Upper lobe of right lung (tissue), 1 donor: ENCODE measurements at regions not wholly inside any gene's neighbourhood (a gene's known extent, or its start where the extent isn't known, plus 50 kb on each side); places are given as distances from the start of the nearest gene placed in this dataset.

Experiments
- ATAC-seq: fragments of 200-7000 bp; cut with Tn5 transposase; one replicate; pipeline ENCODE4 v1.9.1; 2020; ENCODE audit warnings: mild to moderate bottlenecking, moderate library complexity
- DNase-seq: peaks from one replicate; pipeline ENCODE4 v3.0.0-alpha.2; 2020
- H3K27ac ChIP-seq: fragments of 200-600 bp; one replicate; pipeline ENCODE4 v1.8.0; 2022
- H3K27me3 ChIP-seq: fragments of 200-600 bp; one replicate; pipeline ENCODE4 v1.8.0; 2022; ENCODE audit warnings: mild to moderate bottlenecking
- H3K36me3 ChIP-seq: fragments of 200-600 bp; one replicate; pipeline ENCODE4 v1.8.0; 2022
- H3K4me1 ChIP-seq: fragments of 200-600 bp; one replicate; pipeline ENCODE4 v1.8.0; 2022
- H3K4me3 ChIP-seq: fragments of 200-600 bp; one replicate; pipeline ENCODE4 v1.8.0; 2022; ENCODE audit warnings: mild to moderate bottlenecking
- H3K9me3 ChIP-seq: fragments of 200-600 bp; one replicate; pipeline ENCODE4 v1.8.0; 2022
- CTCF ChIP-seq: fragments of 200-600 bp; IDR thresholded peaks from one replicate; pipeline ENCODE4 v1.8.0; 2022; ENCODE audit warnings: antibody characterized with exemption
- intact Hi-C: fragments of 100-400 bp; cut with DNase I; formaldehyde crosslinking; loops from one replicate; pipeline ENCODE4 v1.11.0; 2022
- donor health status: DM: no; HTN: yes; CAD: no; lungs with severe emphysema.

- no peak overlapping the region for H3K27ac ChIP-seq
- no peak overlapping the region for H3K4me3 ChIP-seq
- no peaks in the 10 kb centered on the region for H3K9me3 ChIP-seq
- ATAC-seq, result no peak
- no peak for DNase-seq
- H3K4me1 ChIP-seq, result peaks cover 48% of the 10 kb centered on the region
- no peak for TF ChIP-seq CTCF
- H3K27me3 ChIP-seq, result no peaks in the 10 kb centered on the region
- H3K36me3 ChIP-seq, result no peaks in the 10 kb centered on the region
- intact Hi-C loops, result no loop called here
Measured at GRCh38 chr5:124669956-124670721, 76.3 kb downstream of the ZNF608 start.

- H3K4me3 ChIP-seq, result no peak overlapping the region
- no peak for ATAC-seq
- intact Hi-C loops, result no loop called here
- no peaks in the 10 kb centered on the region for H3K27me3 ChIP-seq
- TF ChIP-seq CTCF, result no peak
- no peak for DNase-seq
- H3K36me3 ChIP-seq, result no peaks in the 10 kb centered on the region
- no peak overlapping the region for H3K27ac ChIP-seq
- H3K9me3 ChIP-seq, result no peaks in the 10 kb centered on the region
- peaks cover 48% of the 10 kb centered on the region for H3K4me1 ChIP-seq
Measured at GRCh38 chr5:124669300-124669648, 77.2 kb downstream of the ZNF608 start.

- peaks cover 53% of the 10 kb centered on the region for H3K4me1 ChIP-seq
- ATAC-seq, result no peak
- no peak overlapping the region for H3K27ac ChIP-seq
Measured at GRCh38 chr5:124668353-124669299, 77.8 kb downstream of the ZNF608 start.

GRCh38 chr5:124665625-124666024, 80.8 kb downstream of the ZNF608 start:
- no peak overlapping the region for H3K4me3 ChIP-seq
- no peaks in the 10 kb centered on the region for H3K9me3 ChIP-seq
- ATAC-seq (no peak), DNase-seq (no peak)
- H3K27me3 ChIP-seq, result no peaks in the 10 kb centered on the region
- H3K36me3 ChIP-seq, result no peaks in the 10 kb centered on the region
- no peak overlapping the region for H3K27ac ChIP-seq
- TF ChIP-seq CTCF, result no peak
- intact Hi-C loops, result no loop called here
- H3K4me1 ChIP-seq, result peaks cover 61% of the 10 kb centered on the region

More at GRCh38 chr5:124668353-124669299, 77.8 kb downstream of the ZNF608 start:
- TF ChIP-seq CTCF, result no peak
- no peak for DNase-seq
- no peaks in the 10 kb centered on the region for H3K9me3 ChIP-seq
- no peak overlapping the region for H3K4me3 ChIP-seq
- H3K36me3 ChIP-seq, result no peaks in the 10 kb centered on the region
- no peaks in the 10 kb centered on the region for H3K27me3 ChIP-seq
- intact Hi-C loops, result no loop called here

- Histone ChIP-seq H3K4me1 (peaks cover 61% of the 10 kb centered on the region), H3K27me3 (no peaks in the 10 kb centered on the region), H3K36me3 (no peaks in the 10 kb centered on the region), H3K9me3 (no peaks in the 10 kb centered on the region), H3K4me3 (no peak overlapping the region), H3K27ac (no peak overlapping the region)
- DNase-seq, result no peak
- no peak for TF ChIP-seq CTCF
- intact Hi-C loops, result no loop called here
- no peak for ATAC-seq
Measured at GRCh38 chr5:124665035-124665434, 81.4 kb downstream of the ZNF608 start.
